H1 (cell line): ENCODE measurements at regions not wholly inside any gene's neighbourhood (a gene's known extent, or its start where the extent isn't known, plus 50 kb on each side); places are given as distances from the start of the nearest gene placed in this dataset.

Source experiments
- CBX8 ChIP-seq: fragments of 300-800, 300-1000 bp; sonication (generic); IDR thresholded peaks from 2 replicates; pipeline ENCODE4 v1.7.1; 2016; ENCODE audit warnings: low read depth, low read length, borderline replicate concordance
- GTF2F1 ChIP-seq: IDR thresholded peaks from 2 replicates; pipeline ENCODE4 v1.6.1; 2012; ENCODE audit warnings: low read depth, low read length, improper control_type of control experiment, borderline replicate concordance
- HDAC2 ChIP-seq, 2 experiments: fragments of 300-600 bp in 1 of 2; sonication (generic) in 1 of 2; IDR thresholded peaks; 2 replicates each; pipeline ENCODE4 v1.6.1; 2011 to 2012; ENCODE audit warnings: low read depth in 2 of 2, low read length in 2 of 2, mild to moderate bottlenecking in 2 of 2, moderate library complexity in 2 of 2, borderline replicate concordance in 1 of 2, inconsistent platforms in 1 of 2
- HDAC6 ChIP-seq: IDR thresholded peaks from one replicate; pipeline ENCODE4 v1.7.1; 2012; ENCODE audit warnings: low read depth, mild to moderate bottlenecking, inconsistent platforms, low read length, moderate library complexity
- KDM5A ChIP-seq: fragments of 200-600 bp; IDR thresholded peaks from 2 replicates; pipeline ENCODE4 v1.7.1; 2012; ENCODE audit warnings: mild to moderate bottlenecking, low read length, inconsistent platforms, mixed read lengths
- MAX ChIP-seq: IDR thresholded peaks from 2 replicates; pipeline ENCODE4 v1.6.1; 2012; ENCODE audit warnings: inconsistent platforms
- NRF1 ChIP-seq: IDR thresholded peaks from 2 replicates; pipeline ENCODE4 v1.6.1; 2011; ENCODE audit warnings: mild to moderate bottlenecking, low read depth, low read length, improper control_type of control experiment
- PHF8 ChIP-seq: fragments of 200-600 bp; sonication (generic); conservative IDR thresholded peaks from 2 replicates; pipeline ENCODE4 v1.7.1; 2012; ENCODE audit warnings: low read depth, mild to moderate bottlenecking, inconsistent platforms, low read length, moderate library complexity
- POU5F1 ChIP-seq: IDR thresholded peaks from 2 replicates; pipeline ENCODE4 v1.6.1; 2011; ENCODE audit warnings: low read depth, mild to moderate bottlenecking, low read length, moderate library complexity
- RAD21 ChIP-seq, 2 experiments: IDR thresholded peaks in 1 of 2; conservative IDR thresholded peaks in 1 of 2; 2 replicates each; pipeline ENCODE4 v1.6.1; 2011; ENCODE audit warnings: low read depth in 2 of 2, low read length in 2 of 2, improper control_type of control experiment in 1 of 2, inconsistent platforms in 1 of 2, mild to moderate bottlenecking in 1 of 2, moderate library complexity in 1 of 2
- SIX5 ChIP-seq: IDR thresholded peaks from 2 replicates; pipeline ENCODE4 v1.6.1; 2011; ENCODE audit warnings: mild to moderate bottlenecking, low read depth, low read length
- TAF1 ChIP-seq: IDR thresholded peaks from 2 replicates; pipeline ENCODE4 v1.6.1; 2011; ENCODE audit warnings: mild to moderate bottlenecking, low read depth, low read length
- TF ChIP-seq, protein P1 (sequence below): IDR thresholded peaks from 2 replicates; pipeline ENCODE4 v1.6.1; 2012; ENCODE audit warnings: low read length, inconsistent platforms

DNA sequence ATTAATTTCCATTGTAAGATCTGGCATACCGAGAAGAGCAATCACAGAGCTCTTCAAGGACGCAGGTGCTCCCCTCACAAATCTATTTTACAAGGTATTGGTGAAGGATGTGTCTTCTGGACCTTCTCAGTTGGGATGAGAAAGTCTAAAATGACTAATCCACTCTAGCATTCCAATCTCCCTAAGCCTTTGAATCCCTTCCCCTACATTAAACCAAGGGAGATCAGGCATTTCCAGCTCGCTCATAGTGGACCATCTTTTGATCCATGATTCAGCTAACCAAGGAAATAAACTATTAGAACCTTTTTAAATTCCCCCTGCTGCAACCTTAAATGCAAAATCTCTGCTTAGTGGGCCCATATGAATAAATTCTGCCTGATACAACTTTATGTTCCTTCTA is 95.9 kb upstream of the FBN2 start (continued):
- TF ChIP-seq NRF1 = no peak
- TF ChIP-seq RAD21 (IDR thresholded peaks at IDR 0.05 in 1 of 2, conservative IDR thresholded peaks at IDR 0.05 in 1 of 2; ENCODE audit: low read depth in 2 of 2, low read length in 2 of 2) = no peak
- TF ChIP-seq KDM5A = no peak
- no peak for TF ChIP-seq SIX5
- TF ChIP-seq TAF1 = no peak
- TF ChIP-seq PHF8 = no peak
- TF ChIP-seq, protein P1, sequence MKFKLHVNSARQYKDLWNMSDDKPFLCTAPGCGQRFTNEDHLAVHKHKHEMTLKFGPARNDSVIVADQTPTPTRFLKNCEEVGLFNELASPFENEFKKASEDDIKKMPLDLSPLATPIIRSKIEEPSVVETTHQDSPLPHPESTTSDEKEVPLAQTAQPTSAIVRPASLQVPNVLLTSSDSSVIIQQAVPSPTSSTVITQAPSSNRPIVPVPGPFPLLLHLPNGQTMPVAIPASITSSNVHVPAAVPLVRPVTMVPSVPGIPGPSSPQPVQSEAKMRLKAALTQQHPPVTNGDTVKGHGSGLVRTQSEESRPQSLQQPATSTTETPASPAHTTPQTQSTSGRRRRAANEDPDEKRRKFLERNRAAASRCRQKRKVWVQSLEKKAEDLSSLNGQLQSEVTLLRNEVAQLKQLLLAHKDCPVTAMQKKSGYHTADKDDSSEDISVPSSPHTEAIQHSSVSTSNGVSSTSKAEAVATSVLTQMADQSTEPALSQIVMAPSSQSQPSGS = no peak
- TF ChIP-seq GTF2F1 = no peak
- TF ChIP-seq POU5F1 = no peak
- TF ChIP-seq MAX = no peak
- TF ChIP-seq HDAC2 (IDR thresholded peaks at IDR 0.05; ENCODE audit: borderline replicate concordance in 1 of 2, low read depth in 2 of 2, low read length in 2 of 2) = no peak
- TF ChIP-seq CBX8 = no peak
- TF ChIP-seq HDAC6 = no peak
- TF ChIP-seq, all 59 proteins: peak for 0
